Small intestine (tissue), 7 donors: ENCODE measurements at regions not wholly inside any gene's neighbourhood (a gene's known extent, or its start where the extent isn't known, plus 50 kb on each side); places are given as distances from the start of the nearest gene placed in this dataset.

ENCODE experiments used
- DNase-seq, 2 donors: peaks; one replicate each; pipeline versions ENCODE4 v3.0.0 to v3.0.0-alpha.2; 2013
- FAIRE-seq: peaks from 2 replicates; lab custom pipeline; 2012; peaks lifted over from hg19 to GRCh38; lab: Jason Lieb, UNC
- H3K27ac ChIP-seq, 3 donors: one replicate each; pipeline ENCODE4 v1.5.1; 2013; ENCODE audit warnings: low read length in 2 of 3, mild to moderate bottlenecking in 2 of 3, control low read depth in 1 of 3, inconsistent platforms in 1 of 3, low read depth in 1 of 3, moderate library complexity in 1 of 3
- H3K27me3 ChIP-seq, 3 donors: one replicate each; pipeline ENCODE4 v1.6.1; 2013; ENCODE audit warnings: low read length in 3 of 3, inconsistent platforms in 1 of 3; ENCODE audit not compliant: control insufficient read depth in 3 of 3, insufficient read depth in 3 of 3
- H3K36me3 ChIP-seq, 3 donors: one replicate each; pipeline ENCODE4 v1.6.1; 2013; ENCODE audit warnings: low read length in 3 of 3, inconsistent platforms in 1 of 3, low read depth in 1 of 3, mild to moderate bottlenecking in 1 of 3, moderate library complexity in 1 of 3; ENCODE audit not compliant: control insufficient read depth in 3 of 3, insufficient read depth in 2 of 3
- H3K4me1 ChIP-seq, 3 donors: one replicate each; pipeline ENCODE4 v1.6.1; 2013; ENCODE audit warnings: low read length in 2 of 3, inconsistent platforms in 1 of 3, low read depth in 1 of 3, mild to moderate bottlenecking in 1 of 3, moderate library complexity in 1 of 3; ENCODE audit not compliant: control insufficient read depth in 3 of 3, insufficient read depth in 2 of 3
- H3K4me3 ChIP-seq, 3 donors: one replicate each; pipeline ENCODE4 v1.5.1; 2013; ENCODE audit warnings: low read length in 3 of 3, control low read depth in 1 of 3, inconsistent platforms in 1 of 3, low read depth in 1 of 3, mild to moderate bottlenecking in 1 of 3, moderate library complexity in 1 of 3
- H3K9me3 ChIP-seq, 2 donors: one replicate each; pipeline ENCODE4 v1.6.1; 2013; ENCODE audit warnings: low read depth in 1 of 2, low read length in 1 of 2; ENCODE audit not compliant: control insufficient read depth in 2 of 2, insufficient read depth in 1 of 2
- WGBS, 3 donors: extraction: QIAGEN DNeasy Blood & Tissue Kit; methylation state at CpG; one replicate each; pipeline ENCODE4 v1.1.7; 2013; 5-methylcytosine and 5-hydroxymethylcytosine counted together
- donor health status: healthy with polysubstance abuse.
- donor health status: control.
- donor health status: control.
- donor health status: Bipolar disorder and iron deficiency.
- donor health status: healthy.

DNA sequence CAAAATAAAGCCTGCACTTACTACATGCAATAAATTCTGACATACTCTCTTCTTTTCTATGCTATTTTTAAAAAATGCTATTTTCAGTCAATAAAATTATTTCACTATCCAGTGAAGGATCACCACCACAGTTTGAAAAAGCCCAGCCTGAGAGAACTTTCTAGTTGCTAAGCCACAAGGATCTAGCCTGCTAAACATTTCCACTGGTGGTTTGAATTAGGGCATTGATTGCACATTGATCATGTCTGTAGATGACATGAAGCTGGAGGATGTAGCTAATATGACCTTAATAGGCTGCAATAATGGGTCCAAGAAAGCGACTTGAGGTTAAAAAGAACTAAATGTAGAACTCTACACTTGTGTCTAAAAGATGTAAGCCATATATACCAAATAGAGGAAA, 56.0 kb upstream of the ARHGAP21 start:
- Histone ChIP-seq H3K36me3 (no peaks in the 10 kb centered on the region), H3K9me3 (no peaks in the 10 kb centered on the region), H3K4me3 (no peak overlapping the region), H3K4me1 (no peaks in the 10 kb centered on the region), H3K27me3 (no peaks in the 10 kb centered on the region), H3K27ac (no peak overlapping the region)
- FAIRE-seq (no peak), DNase-seq (no peak)
- 71 to 97% (median 91%) methylated on average over 1 of the region's 1 CpG for WGBS, 3 donors

DNA sequence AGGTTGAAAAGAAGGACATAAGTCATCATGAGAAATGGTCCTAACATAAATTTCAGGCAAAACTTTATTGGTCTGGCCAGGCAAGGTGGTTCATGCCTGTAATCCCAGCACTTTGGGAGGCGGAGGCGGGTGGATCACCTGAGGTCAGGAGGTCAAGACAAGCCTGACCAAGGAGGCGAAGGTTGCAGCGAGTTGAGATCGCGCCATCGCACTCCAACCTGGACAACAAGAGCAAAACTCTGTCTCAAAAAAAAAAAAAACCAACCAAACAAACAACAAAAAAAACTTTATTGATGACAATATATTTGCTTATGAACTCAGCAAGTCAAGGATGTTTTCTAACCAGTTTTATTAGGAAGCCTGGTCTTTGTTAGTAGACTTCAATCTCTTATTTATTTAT, 54.6 kb upstream of the ARHGAP21 start:
- 96 to 98% (median 97%) methylated on average over 7 of the region's 7 CpGs for WGBS, 3 donors
- no peak overlapping the region for H3K27ac ChIP-seq
- H3K27me3 ChIP-seq = no peaks in the 10 kb centered on the region
- H3K4me1 ChIP-seq = no peaks in the 10 kb centered on the region
- H3K9me3 ChIP-seq = no peaks in the 10 kb centered on the region
- H3K36me3 ChIP-seq = no peaks in the 10 kb centered on the region
- H3K4me3 ChIP-seq = no peak overlapping the region
- FAIRE-seq (no peak), DNase-seq (no peak)

DNA sequence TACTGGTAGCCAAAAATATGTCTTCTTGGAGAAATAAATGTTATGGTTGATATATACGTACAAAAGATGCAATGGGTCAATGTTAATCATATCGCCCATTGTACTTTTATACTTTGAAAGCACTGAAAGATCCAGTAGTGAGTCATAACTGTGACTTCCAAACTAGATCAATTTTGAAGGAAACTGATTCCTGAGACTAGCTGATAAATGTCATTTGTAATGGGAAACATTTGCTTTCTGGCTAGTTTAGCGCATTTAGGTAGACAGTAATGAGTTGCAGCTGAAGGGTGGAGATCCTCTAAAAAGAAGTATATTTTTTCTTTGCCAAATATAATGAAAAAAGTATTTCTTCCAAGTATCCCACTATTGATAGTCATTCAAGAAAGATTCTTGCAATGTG, 53.5 kb upstream of the ARHGAP21 start:
- 89 to 96% (median 93%) methylated on average over 3 of the region's 3 CpGs for WGBS, 3 donors
- H3K4me1 ChIP-seq = no peaks in the 10 kb centered on the region
- H3K9me3 ChIP-seq = no peaks in the 10 kb centered on the region
- H3K27ac ChIP-seq = no peak overlapping the region
- H3K27me3 ChIP-seq = no peaks in the 10 kb centered on the region
- FAIRE-seq (no peak), DNase-seq (no peak)
- H3K36me3 ChIP-seq = no peaks in the 10 kb centered on the region
- no peak overlapping the region for H3K4me3 ChIP-seq

DNA sequence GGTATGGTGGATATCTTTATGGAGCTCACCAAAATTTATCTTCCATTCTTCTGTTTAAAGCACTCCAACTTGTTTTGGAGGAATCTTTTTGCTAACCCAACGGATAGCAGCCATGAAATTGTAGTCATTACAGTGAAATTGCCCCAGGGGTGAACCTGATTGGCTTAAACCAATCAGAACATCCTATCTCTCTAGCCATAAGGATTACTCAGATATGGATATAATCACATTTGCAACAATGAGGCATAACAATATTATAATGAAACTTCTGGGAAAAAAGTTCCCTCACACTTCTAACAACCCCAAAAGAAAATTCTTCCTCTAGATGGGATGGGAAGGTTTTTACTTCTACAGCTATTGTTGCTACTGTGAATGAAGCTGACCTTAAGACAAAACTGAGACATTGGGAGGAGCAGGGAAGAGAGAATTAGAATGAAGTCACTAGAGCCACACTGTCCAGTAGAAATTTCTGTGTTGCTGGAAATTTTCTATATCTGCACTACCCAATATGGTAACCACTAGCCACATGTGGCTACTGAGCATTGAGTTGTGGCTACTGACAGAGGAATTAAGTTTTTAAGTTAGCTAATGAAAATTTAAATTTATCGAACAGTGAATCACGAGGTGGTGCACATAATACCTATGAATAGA, 50.4 kb upstream of the ARHGAP21 start:
- Histone ChIP-seq H3K4me3 (no peak overlapping the region), H3K9me3 (no peaks in the 10 kb centered on the region), H3K27me3 (no peaks in the 10 kb centered on the region), H3K4me1 (no peaks in the 10 kb centered on the region), H3K36me3 (no peaks in the 10 kb centered on the region), H3K27ac (no peak overlapping the region)
- FAIRE-seq (no peak), DNase-seq (no peak)
- WGBS, 3 donors = 89 to 90% (median 89%) methylated on average over 3 of the region's 3 CpGs
